ENCODE measurements at regions not wholly inside any gene's neighbourhood (a gene's known extent, or its start where the extent isn't known, plus 50 kb on each side); places are given as distances from the start of the nearest gene placed in this dataset.
"Not testable (repeated sequence)": the region's sequence is repeated elsewhere in the genome, so short reads cannot be mapped to it uniquely, and the experiment has no call there.

GRCh38 chr14:106347291-106347778, 821.0 kb downstream of the TMEM121 start:
- DNase-seq (ENCODE audit: low read depth in 1 of 2, low spot score in 1 of 2), result no peak
- H3K4me3 ChIP-seq, result no peak overlapping the region
- no peak overlapping the region for H3K4me2 ChIP-seq
- H3K4me1 ChIP-seq, result no peaks in the 10 kb centered on the region
- POLR2A ChIA-PET, result no interaction called here
- CTCF ChIA-PET, result interaction anchor here (1.1 to 1.6 kb wide), 5 partner anchors 20 to 120 kb away, joined by 3 to 5 read pairs (median 4); no protein-coding TSS in a partner anchor
- H3K27ac ChIP-seq, result no peak overlapping the region
- H3K9me3 ChIP-seq, result no peaks in the 10 kb centered on the region
- no peak for ATAC-seq
- 4% methylated on average over 4 of the region's 4 CpGs for WGBS (ENCODE audit: missing lambda C conversion rate)
- peak; percentile 92 for FAIRE-seq
- no peak for TF ChIP-seq KDM1A (IDR thresholded peaks at IDR 0.05; ENCODE audit: low read depth)
- TF ChIP-seq SMC3 (IDR thresholded peaks at IDR 0.05), result no peak
- no peak for TF ChIP-seq FOSB (CRISPR knock-in tag; IDR thresholded peaks at IDR 0.05)
- no peak for TF ChIP-seq NR3C1 (IDR thresholded peaks at IDR 0.05)

GRCh38 chr14:106347890-106348755, 821.7 kb downstream of the TMEM121 start:
- CTCF ChIA-PET, result interaction anchor here (1.1 to 1.6 kb wide), 3 partner anchors 47 to 120 kb away, joined by 3 to 4 read pairs (median 3); no protein-coding TSS in a partner anchor
- POLR2A ChIA-PET, result no interaction called here
- H3K4me3 ChIP-seq, result no peak overlapping the region
- no peaks in the 10 kb centered on the region for H3K9me3 ChIP-seq
- H3K4me1 ChIP-seq, result no peaks in the 10 kb centered on the region
- DNase-seq (ENCODE audit: low read depth in 1 of 2, low spot score in 1 of 2) (no peak), FAIRE-seq (no peak), ATAC-seq (no peak)
- H3K4me2 ChIP-seq, result no peak overlapping the region
- TF ChIP-seq KDM5A (IDR thresholded peaks at IDR 0.05), result 0 out of 2 replicates have a peak, but pooled peaks have one; percentile 24
- no peak for TF ChIP-seq ZSCAN20 (CRISPR knock-in tag; IDR thresholded peaks at IDR 0.05)
- 13% methylated on average over 8 of the region's 8 CpGs for WGBS (ENCODE audit: missing lambda C conversion rate)
- no peak overlapping the region for H3K27ac ChIP-seq

GRCh38 chr14:106348873-106349540, 822.6 kb downstream of the TMEM121 start:
- ATAC-seq, result peak in 1 of 2 experiments; percentile 64; a peak in 3 of 6 replicates
- POLR2A ChIA-PET, H3K4me3 ChIP-seq, FAIRE-seq, H3K27ac ChIP-seq, H3K9me3 ChIP-seq, H3K4me1 ChIP-seq, H3K4me2 ChIP-seq: not testable (repeated sequence)
- peak in 1 of 2 experiments; percentile 53 for DNase-seq (ENCODE audit: low read depth in 1 of 2, low spot score in 1 of 2)
- WGBS (ENCODE audit: missing lambda C conversion rate), result 12% methylated on average over 18 of the region's 18 CpGs
- CTCF ChIA-PET, result interaction anchor here (0.7 to 1.2 kb wide), 2 partner anchors 16 to 26 kb away, joined by 3 read pairs; no protein-coding TSS in a partner anchor
- TF ChIP-seq RAD21 (conservative IDR thresholded peaks at IDR 0.05 in 1 of 2, IDR thresholded peaks at IDR 0.05 in 1 of 2) (peak; percentile 38 to 43; a peak in 4 of 5 replicates), CTCF (IDR thresholded peaks at IDR 0.05) (peak; percentile 53)

GRCh38 chr14:106349678-106350457, 823.5 kb downstream of the TMEM121 start:
- FAIRE-seq, result peak; percentile 98
- CTCF ChIA-PET, result interaction anchor here (0.7 to 1.2 kb wide), 2 partner anchors 17 to 25 kb away, joined by 3 read pairs; no protein-coding TSS in a partner anchor

GRCh38 chr14:106355007-106355791, 828.8 kb downstream of the TMEM121 start:
- CTCF ChIA-PET, result interaction anchor here (1.2 to 1.4 kb wide), 2 partner anchors 9 to 28 kb away, joined by 3 to 4 read pairs; no protein-coding TSS in a partner anchor
- H3K4me1 ChIP-seq; H3K9me3 ChIP-seq; H3K4me2 ChIP-seq; H3K27ac ChIP-seq; ATAC-seq; DNase-seq (ENCODE audit: low read depth in 1 of 2, low spot score in 1 of 2); H3K4me3 ChIP-seq; POLR2A ChIA-PET: not testable (repeated sequence)
- WGBS (ENCODE audit: missing lambda C conversion rate), result under 1% methylated on average over 8 of the region's 8 CpGs
- peak; percentile 86 for FAIRE-seq

More at GRCh38 chr14:106349678-106350457, 823.5 kb downstream of the TMEM121 start:
- H3K27ac ChIP-seq; H3K4me2 ChIP-seq; H3K9me3 ChIP-seq; POLR2A ChIA-PET; DNase-seq (ENCODE audit: low read depth in 1 of 2, low spot score in 1 of 2); H3K4me1 ChIP-seq; H3K4me3 ChIP-seq; ATAC-seq: not testable (repeated sequence)
- WGBS (ENCODE audit: missing lambda C conversion rate), result 20% methylated on average over 7 of the region's 7 CpGs

GRCh38 chr14:106355881-106356642, 829.7 kb downstream of the TMEM121 start:
- CTCF ChIA-PET, result interaction anchor here (1.4 kb wide), 1 partner anchor 29 kb away, joined by 3 read pairs; no protein-coding TSS in a partner anchor
- peak; percentile 12 to 41; a peak in 3 of 6 replicates for ATAC-seq
- under 1% methylated on average over 6 of the region's 6 CpGs for WGBS (ENCODE audit: missing lambda C conversion rate)
- H3K4me1 ChIP-seq; H3K4me3 ChIP-seq; POLR2A ChIA-PET; H3K27ac ChIP-seq; DNase-seq (ENCODE audit: low read depth in 1 of 2, low spot score in 1 of 2); H3K9me3 ChIP-seq; H3K4me2 ChIP-seq; FAIRE-seq: not testable (repeated sequence)

GRCh38 chr14:106356643-106356930, 830.2 kb downstream of the TMEM121 start:
- 0% methylated on average over 2 of the region's 2 CpGs for WGBS (ENCODE audit: missing lambda C conversion rate)
- H3K27ac ChIP-seq; FAIRE-seq; ATAC-seq; H3K9me3 ChIP-seq; DNase-seq (ENCODE audit: low read depth in 1 of 2, low spot score in 1 of 2); CTCF ChIA-PET; POLR2A ChIA-PET; H3K4me3 ChIP-seq; H3K4me2 ChIP-seq; H3K4me1 ChIP-seq: not testable (repeated sequence)
